ENCODE measurements at regions not wholly inside any gene's neighbourhood (a gene's known extent, or its start where the extent isn't known, plus 50 kb on each side); places are given as distances from the start of the nearest gene placed in this dataset.

DNA sequence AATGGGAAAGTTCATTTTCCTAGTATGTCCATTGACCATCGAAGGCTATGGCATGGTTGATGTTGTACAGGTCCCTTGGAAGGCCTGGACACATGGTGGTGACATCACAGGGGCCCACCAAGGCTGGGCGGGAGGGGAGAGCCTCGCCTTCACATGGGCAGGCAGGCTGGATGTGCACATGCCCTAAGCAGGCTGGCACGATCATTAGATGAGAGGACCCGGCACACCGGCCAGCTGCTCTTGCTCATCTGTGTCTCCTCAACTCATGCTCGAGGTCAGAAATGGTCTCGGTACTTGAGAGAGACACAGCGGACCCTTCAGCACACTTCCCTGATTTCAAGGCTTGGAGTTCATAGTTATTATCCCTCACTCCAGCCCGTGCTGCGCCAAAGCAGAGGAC lies 416.9 kb upstream of the ZFHX3 start:
- TF ChIP-seq PATZ1 (CRISPR knock-in tag; IDR thresholded peaks at IDR 0.05; ENCODE audit: borderline replicate concordance) (no peak), CREB5 (CRISPR knock-in tag; IDR thresholded peaks at IDR 0.05; ENCODE audit: low read depth) (no peak), RARB (CRISPR knock-in tag; IDR thresholded peaks at IDR 0.05) (no peak), CSRNP3 (CRISPR knock-in tag; IDR thresholded peaks at IDR 0.05) (no peak), TOX (CRISPR knock-in tag; IDR thresholded peaks at IDR 0.05; ENCODE audit: borderline replicate concordance) (no peak), ZC3H10 (CRISPR knock-in tag; IDR thresholded peaks at IDR 0.05) (no peak), ARNTL (CRISPR knock-in tag; IDR thresholded peaks at IDR 0.05; ENCODE audit: borderline replicate concordance, low read depth) (no peak), TSHZ2 (CRISPR knock-in tag; IDR thresholded peaks at IDR 0.05) (no peak), ZFP30 (CRISPR knock-in tag; IDR thresholded peaks at IDR 0.05) (no peak)

Measured in SK-N-SH treated with all-trans-retinoic acid at 6 μM for 48 hours (cell line).